ENCODE measurements at regions not wholly inside any gene's neighbourhood (a gene's known extent, or its start where the extent isn't known, plus 50 kb on each side); places are given as distances from the start of the nearest gene placed in this dataset.

DNA sequence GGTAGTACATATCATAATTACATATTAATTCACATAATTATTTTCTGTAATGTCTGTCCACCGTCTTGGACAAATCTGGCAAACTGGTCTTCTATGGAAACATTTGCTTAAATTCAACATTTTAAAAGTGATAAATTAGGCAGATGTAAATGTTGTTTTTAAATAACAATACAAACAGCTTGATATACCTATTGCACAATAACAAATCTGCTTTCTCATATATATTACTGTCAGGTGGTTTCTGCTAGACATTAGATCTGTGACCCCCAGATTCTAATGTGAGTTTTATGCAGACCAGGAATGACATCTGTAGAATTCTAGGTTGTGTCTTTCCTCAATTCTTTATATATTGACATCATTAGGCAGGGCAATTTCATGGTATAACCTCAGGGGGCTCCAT, 173.3 kb downstream of the CCDC59 start:
- no peaks in the 10 kb centered on the region for H3K27me3 ChIP-seq
- no peak overlapping the region for H3K4me3 ChIP-seq
- DNase-seq = no peak
- H3K36me3 ChIP-seq = no peaks in the 10 kb centered on the region
- H3K9me3 ChIP-seq = no peaks in the 10 kb centered on the region

DNA sequence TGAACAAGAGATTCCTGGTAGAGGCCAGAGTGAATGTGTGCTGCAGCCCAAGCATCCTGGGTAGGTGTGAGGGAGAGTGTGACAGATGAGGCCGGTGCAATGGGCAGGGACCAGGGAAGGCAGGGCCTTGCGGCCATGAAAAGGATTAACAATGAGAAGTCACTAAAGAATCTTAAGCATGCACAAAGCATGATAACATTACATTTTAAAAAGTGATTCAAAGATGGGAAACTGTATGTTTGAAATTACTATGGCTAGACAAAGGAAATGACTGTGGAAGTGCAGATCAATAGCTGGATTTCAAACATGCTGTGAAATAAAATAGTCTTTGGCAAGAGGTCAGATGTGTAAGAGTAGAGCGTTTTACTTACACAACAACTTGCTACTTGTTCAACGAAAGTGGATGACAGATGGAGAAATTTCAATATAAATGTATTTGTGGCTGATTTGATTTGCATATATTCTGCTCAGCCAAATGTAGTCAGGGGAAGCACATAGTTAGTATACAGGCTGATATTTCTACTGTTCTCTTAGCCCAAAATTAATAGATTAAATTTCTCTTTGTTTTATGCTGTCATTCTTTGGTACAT, 175.5 kb downstream of the CCDC59 start:
- Histone ChIP-seq H3K27me3 (no peaks in the 10 kb centered on the region), H3K36me3 (no peaks in the 10 kb centered on the region)
- DNase-seq = peak; percentile 12

DNA sequence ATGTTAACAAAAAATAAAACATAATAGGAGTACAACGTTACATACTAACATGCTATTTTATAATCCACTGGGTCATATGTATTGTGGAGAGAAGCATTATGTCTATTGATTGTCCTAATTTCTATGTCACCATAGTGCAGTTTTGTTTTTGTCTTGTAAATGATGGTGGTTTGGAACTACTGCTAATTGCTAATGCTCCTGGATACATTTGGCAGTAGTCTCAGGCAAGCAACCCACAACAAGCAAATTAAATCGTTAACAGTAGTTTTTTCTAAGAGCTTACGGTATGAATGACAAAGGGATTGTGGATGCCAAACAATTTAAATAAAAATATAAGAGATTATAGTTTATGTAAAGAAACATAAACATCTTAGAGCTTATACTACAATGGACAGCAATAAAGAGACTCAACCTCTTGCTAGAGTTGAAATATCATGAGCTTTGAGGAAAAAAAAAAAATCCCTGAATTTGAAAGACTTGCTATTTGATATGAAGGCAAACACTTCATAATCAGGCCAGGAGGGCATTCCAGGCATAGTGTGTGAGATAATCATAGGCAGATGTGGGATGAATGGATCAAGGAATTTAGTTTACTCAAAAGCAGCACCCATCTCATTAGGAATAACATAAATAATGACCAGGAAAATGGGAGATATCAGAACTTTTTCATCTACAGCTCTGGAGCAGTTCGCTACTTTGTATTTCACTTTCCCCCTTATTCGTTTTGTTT, 181.3 kb downstream of the CCDC59 start:
- Histone ChIP-seq H3K27me3 (no peaks in the 10 kb centered on the region), H3K36me3 (no peaks in the 10 kb centered on the region), H3K9me3 (no peaks in the 10 kb centered on the region), H3K4me3 (no peak overlapping the region)
- DNase-seq = no peak

More for the DNA sequence above, 175.5 kb downstream of the CCDC59 start:
- Histone ChIP-seq H3K4me3 (no peak overlapping the region), H3K9me3 (no peaks in the 10 kb centered on the region)

DNA sequence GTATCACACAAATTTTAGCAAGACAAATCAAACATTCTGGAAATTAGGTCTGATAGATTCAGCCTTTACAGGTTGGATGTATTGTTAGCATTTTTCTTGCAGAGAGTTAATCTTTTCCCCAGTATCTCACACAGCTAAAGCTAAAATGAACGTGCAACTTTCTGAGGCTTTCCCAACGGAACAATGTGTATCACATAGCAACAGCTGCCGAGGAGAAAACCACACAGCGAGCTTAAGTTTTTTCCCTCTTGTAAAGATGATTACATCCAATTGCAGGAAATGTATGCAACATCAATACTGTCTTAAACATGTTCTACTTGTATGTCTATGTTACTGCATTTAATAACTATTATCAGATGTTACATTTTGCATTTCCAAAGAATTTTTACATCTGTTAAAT, 182.2 kb downstream of the CCDC59 start:
- no peak for DNase-seq
- H3K27me3 ChIP-seq = no peaks in the 10 kb centered on the region
- H3K9me3 ChIP-seq = no peaks in the 10 kb centered on the region
- H3K36me3 ChIP-seq = no peaks in the 10 kb centered on the region
- no peak overlapping the region for H3K4me3 ChIP-seq

DNA sequence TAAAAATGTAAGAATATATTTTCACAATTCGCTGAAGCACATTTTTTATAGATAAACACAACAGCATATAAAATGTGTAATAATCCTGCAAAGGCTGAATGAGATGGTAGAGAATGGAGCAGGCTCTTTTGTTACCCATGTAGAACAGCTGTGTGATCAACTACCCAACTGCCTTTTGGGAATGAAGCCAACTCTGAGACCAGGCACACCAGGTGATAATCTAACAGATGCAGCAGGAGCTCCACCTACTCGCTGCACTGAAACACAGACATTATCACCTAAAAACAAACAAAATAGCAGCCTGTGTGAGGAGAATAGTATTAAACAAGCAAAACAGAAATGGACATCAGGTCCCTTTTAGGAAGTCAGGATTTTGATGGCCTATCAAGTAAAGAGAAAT, 183.3 kb downstream of the CCDC59 start:
- H3K36me3 ChIP-seq = no peaks in the 10 kb centered on the region
- DNase-seq = no peak
- no peak overlapping the region for H3K4me3 ChIP-seq
- H3K9me3 ChIP-seq = no peaks in the 10 kb centered on the region
- H3K27me3 ChIP-seq = no peaks in the 10 kb centered on the region

DNA sequence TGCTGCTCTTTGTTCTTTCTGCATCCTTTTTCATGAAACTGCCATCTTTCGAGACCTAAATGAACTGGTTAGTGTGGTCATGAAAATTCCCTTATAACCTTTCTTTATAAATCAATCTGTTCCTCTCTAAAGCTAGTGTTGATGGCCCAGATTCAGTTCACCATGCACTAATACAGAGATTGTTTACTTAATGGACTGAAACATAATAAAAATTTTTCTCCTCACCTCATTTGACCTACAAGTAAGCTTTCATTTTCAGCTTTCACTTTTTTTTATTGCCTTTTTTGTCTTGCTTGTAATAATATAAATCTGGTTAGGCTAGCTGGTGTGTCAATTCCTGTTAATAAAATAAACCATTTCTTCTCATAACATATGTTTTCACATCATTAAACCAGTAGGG, 183.8 kb downstream of the CCDC59 start:
- Histone ChIP-seq H3K4me3 (no peak overlapping the region), H3K27me3 (no peaks in the 10 kb centered on the region), H3K36me3 (no peaks in the 10 kb centered on the region), H3K9me3 (no peaks in the 10 kb centered on the region)
- no peak for DNase-seq

DNA sequence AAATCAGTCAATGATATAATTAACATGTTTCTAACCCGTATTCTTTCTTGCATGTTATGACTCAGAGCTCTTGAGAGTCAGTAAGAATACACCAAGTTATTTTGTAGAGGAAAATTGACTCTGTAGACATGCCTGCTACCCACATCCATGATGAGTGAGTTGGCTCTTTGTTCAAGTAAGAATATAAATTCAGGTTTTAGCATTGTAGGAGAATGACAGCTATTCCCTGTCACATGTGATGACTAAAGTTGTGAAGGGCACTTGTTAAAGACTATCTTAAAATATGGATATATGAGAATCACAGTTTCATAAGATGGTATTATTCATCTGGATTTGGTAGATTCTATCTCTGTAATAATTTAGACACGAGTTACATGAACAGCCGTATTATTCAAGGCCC, 209.1 kb downstream of the CCDC59 start:
- Histone ChIP-seq H3K9me3 (0 out of 2 replicates have a peak, but pooled peaks cover 2% of the 10 kb centered on the region), H3K4me3 (no peak overlapping the region), H3K27me3 (no peaks in the 10 kb centered on the region), H3K36me3 (no peaks in the 10 kb centered on the region)
- no peak for DNase-seq

DNA sequence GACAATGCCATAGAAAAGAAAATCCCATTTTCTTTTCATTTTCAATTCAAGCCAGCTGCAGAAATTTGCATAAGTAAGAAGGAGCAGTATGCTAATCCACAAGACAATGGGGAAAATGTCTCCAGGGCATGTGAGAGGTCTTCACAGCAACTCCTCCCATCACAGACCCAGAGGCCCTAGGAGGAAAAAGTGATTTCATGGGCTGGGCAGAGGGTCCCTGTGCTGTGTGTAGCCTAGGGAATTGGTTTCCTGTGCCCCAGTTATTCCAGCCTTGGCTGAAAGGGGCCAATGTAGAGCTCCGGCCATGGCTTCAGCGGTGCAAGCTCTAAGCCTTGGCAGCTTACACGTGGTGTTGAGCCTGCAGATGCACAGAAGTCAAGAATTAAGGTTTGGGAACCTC, 211.4 kb downstream of the CCDC59 start:
- Histone ChIP-seq H3K27me3 (no peaks in the 10 kb centered on the region), H3K9me3 (0 out of 2 replicates have a peak, but pooled peaks cover 2% of the 10 kb centered on the region), H3K36me3 (no peaks in the 10 kb centered on the region), H3K4me3 (no peak overlapping the region)
- no peak for DNase-seq

DNA sequence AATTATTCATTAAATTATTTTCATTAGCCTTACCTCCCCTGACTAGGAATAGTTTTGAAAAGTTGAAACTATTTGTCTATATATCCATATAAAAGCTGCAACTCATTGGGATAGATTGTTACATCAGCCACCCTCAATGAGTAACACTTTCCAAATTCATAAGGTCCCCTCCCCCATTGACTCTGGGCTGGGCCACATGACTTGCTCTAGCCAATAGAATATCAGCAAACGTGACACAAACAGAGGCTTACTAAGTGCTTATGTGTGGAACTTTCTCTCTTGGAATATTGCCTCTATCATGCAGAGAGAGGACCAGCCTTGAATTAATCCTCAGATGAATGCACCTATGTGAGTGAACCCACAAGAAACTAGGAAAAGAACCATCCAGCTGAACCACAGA, 213.7 kb downstream of the CCDC59 start:
- no peak for DNase-seq
- no peak overlapping the region for H3K4me3 ChIP-seq
- no peaks in the 10 kb centered on the region for H3K36me3 ChIP-seq
- no peaks in the 10 kb centered on the region for H3K27me3 ChIP-seq
- H3K9me3 ChIP-seq = 0 out of 2 replicates have a peak, but pooled peaks cover 2% of the 10 kb centered on the region

DNA sequence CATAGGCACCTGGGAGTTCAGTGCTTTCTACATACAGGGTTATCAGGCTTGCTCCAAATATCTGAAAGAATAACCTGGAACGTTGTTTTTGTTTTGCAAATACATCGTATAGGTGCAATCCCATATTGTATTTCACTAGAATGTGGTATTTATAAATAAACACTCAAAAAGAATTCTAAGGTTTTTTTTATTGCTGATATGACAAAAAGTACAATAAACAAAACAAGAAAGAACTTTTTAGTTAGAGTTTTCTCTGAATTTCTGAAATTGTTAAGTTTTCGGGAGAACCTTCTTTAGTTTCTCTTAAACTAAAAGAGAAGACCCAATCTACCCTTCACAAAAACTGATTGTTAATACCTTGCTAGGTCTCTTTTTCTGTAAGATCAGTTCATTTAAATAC, 225.8 kb downstream of the CCDC59 start:
- H3K4me3 ChIP-seq = no peak overlapping the region
- H3K27me3 ChIP-seq = no peaks in the 10 kb centered on the region
- DNase-seq = no peak
- H3K36me3 ChIP-seq = no peaks in the 10 kb centered on the region
- no peaks in the 10 kb centered on the region for H3K9me3 ChIP-seq

DNA sequence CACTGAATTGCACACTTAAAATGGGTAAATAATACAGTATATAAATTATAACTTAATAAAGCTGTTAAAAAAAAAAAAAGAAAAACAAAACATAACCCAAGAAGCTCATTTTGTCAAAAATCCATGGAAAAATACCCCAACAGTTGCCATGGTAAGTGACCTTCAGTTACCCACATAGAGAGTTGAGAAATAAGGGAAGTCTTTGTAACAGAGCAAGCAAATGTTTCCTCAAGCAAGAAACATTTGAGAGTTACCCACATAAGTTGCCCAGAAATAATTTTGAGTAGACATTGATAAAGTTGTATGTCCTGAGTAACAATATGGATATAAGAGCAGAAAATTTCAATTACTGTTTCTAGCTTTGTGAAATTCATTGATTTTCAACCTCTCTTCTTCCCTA, 227.4 kb downstream of the CCDC59 start:
- H3K27me3 ChIP-seq = no peaks in the 10 kb centered on the region

DNA sequence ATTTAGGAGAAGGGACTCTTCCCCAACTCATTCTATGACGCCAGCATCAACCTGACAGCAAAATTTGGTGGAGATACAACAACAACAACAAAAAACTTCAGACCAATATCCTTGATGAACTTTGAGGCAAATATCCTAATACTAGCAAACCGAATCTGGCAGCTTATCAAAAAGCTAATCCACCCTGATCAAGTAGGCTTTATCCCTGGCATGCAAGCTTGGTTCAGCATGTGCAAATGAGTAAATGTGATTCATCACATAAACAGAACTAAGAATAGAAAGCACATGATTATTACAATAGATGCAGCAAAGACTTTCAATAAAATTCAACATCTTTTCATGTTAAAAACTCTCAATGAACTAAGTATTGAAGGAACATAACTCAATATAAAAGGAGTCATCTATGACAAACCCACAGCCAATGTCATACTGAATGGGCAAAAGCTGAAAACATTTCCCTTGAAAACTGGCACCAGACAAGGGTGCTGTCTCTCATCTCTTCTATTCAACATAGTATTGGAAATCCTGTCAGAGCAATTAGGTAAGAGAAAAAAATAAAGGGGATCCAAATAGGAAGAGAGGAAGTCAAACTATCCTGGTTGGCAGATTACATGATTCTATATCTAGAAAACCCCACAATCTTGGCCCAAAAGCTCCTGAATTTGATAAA, 233.3 kb downstream of the CCDC59 start:
- Histone ChIP-seq H3K36me3 (no peaks in the 10 kb centered on the region), H3K9me3 (peaks cover 3% of the 10 kb centered on the region), H3K4me3 (no peak overlapping the region), H3K27me3 (no peaks in the 10 kb centered on the region)
- DNase-seq = peak; percentile 58

More for the DNA sequence above, 227.4 kb downstream of the CCDC59 start:
- Histone ChIP-seq H3K9me3 (no peaks in the 10 kb centered on the region; the same call in none of the 2 replicates), H3K36me3 (no peaks in the 10 kb centered on the region), H3K4me3 (no peak overlapping the region)
- no peak for DNase-seq

DNA sequence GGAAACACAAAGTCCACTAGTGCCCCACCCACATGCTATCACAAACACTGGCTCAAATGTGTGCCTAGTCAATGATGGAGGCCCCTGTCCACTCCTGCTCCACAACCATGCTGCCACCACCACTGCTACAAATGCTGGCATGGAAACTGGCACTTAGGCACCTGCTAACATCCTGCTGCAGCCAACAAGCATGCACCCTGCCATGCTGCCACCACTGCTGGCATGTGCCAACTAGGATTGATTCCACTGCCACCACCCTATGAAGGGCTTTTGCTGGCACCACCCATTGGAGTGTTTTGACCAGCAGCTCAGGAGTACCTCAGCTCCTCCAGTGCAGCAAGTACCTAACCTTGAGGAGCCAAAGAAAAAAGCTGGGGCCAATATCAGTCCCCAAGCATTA, 236.6 kb downstream of the CCDC59 start:
- DNase-seq = no peak
- Histone ChIP-seq H3K27me3 (no peaks in the 10 kb centered on the region), H3K36me3 (no peaks in the 10 kb centered on the region), H3K9me3 (peaks cover 3% of the 10 kb centered on the region), H3K4me3 (no peak overlapping the region)

DNA sequence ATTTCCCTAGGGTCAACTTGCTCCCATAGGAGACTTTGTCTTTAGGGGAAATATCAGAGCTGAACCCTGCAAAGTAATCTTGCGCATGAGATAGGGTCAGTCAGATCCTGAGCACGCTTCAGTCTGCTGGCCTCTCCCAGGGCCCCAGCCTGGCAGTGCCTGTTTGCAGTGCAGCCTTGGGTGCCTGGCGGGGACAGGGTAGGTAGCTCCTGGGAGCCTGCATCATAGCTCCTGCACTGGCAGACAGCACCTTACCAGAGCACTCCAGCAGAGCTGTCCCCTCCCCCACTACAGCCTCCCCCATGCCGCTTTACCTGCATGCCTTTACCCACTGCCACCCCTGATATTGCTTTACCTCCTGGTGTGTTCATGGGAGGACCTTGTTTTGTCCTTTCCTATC, 237.3 kb downstream of the CCDC59 start:
- DNase-seq = no peak
- Histone ChIP-seq H3K4me3 (no peak overlapping the region), H3K36me3 (no peaks in the 10 kb centered on the region), H3K27me3 (no peaks in the 10 kb centered on the region), H3K9me3 (peaks cover 3% of the 10 kb centered on the region)

DNA sequence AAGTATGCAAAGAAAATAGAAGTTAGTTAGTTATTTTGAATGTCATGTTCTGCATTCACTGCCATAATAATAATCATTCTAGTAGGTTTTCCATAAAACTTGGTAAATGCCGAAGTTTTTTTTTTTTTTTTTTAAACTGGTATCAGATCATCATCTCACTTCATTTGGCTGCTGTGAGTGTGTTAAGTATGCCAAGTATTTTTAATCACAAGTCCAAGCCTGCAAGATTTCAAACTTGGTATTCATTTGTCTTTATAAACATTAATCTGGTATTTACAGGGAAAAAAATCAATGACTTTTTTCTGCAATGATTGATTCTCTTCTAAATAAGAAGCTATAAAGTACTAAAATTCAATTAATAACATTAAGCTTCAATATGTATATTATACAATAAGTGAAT, 248.9 kb downstream of the CCDC59 start:
- Histone ChIP-seq H3K36me3 (no peaks in the 10 kb centered on the region), H3K9me3 (no peaks in the 10 kb centered on the region), H3K4me3 (no peak overlapping the region), H3K27me3 (no peaks in the 10 kb centered on the region)
- no peak for DNase-seq

DNA sequence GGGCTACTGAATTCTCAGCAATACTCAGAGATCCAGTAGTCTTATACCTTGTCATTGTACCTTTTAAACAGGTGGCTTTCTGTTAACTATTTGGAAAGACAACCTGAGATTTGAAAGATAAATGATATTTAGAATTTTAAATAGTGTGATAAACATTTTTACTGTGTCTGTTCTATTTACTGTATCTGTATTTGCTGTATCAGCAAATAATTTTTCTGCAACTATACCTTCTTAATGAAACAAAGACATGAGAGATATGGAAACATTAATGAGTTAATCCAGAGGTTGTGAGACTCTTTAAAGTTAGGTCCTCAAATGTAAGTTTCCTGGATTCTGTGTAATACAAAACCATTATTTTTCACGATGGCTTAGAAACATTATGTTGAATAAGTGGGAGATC, 249.6 kb downstream of the CCDC59 start:
- no peak for DNase-seq
- Histone ChIP-seq H3K36me3 (no peaks in the 10 kb centered on the region), H3K4me3 (no peak overlapping the region)

DNA sequence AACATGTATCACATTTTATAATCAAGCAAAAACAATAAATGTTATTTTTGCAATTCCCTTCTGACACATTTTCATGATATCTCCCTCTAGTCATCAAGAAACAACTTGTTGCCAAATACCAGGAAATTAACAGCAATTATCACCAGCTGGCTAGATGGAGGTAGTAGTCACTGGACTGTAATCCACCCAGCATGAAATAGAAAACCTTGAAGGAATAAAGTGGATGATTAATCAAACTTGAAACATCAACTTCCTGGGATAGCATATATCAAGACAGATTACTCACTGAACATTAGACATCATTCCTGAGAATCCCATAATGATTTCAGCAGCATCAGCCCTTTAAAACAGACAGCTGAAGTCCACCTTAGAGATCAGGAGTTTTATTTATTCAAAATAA, 259.0 kb downstream of the CCDC59 start:
- DNase-seq = no peak
- H3K9me3 ChIP-seq = peaks cover 3% of the 10 kb centered on the region; the same call in 1 of the 2 replicates

More for the DNA sequence above, 249.6 kb downstream of the CCDC59 start:
- H3K27me3 ChIP-seq = no peaks in the 10 kb centered on the region
- H3K9me3 ChIP-seq = no peaks in the 10 kb centered on the region

DNA sequence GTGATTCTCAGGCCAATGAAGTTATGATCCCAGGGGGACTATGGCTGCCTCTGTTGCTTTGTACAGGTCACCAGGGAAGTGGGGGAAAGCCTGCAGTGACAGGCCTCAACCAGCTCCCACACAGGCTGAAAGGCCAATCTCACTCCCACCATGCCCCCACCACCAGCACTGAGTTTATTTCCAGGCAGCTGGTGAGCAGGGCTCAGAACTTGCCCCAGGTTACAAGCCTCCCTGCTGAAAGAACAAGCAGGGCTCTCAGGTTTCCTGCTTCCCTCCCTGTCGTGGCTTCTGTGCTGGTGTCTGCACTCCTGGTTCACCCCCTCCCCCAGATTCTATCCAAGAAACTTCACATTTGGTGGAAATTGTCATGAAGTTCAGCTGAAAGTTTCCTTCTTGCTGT, 260.3 kb downstream of the CCDC59 start:
- H3K4me3 ChIP-seq = no peak overlapping the region
- no peaks in the 10 kb centered on the region for H3K27me3 ChIP-seq
- H3K36me3 ChIP-seq = no peaks in the 10 kb centered on the region
- DNase-seq = no peak
- H3K9me3 ChIP-seq = peaks cover 3% of the 10 kb centered on the region; the same call in 1 of the 2 replicates

More for the DNA sequence above, 259.0 kb downstream of the CCDC59 start:
- H3K27me3 ChIP-seq = no peaks in the 10 kb centered on the region
- no peak overlapping the region for H3K4me3 ChIP-seq
- H3K36me3 ChIP-seq = no peaks in the 10 kb centered on the region
